ENCODE measurements at regions not wholly inside any gene's neighbourhood (a gene's known extent, or its start where the extent isn't known, plus 50 kb on each side); places are given as distances from the start of the nearest gene placed in this dataset.

DNA sequence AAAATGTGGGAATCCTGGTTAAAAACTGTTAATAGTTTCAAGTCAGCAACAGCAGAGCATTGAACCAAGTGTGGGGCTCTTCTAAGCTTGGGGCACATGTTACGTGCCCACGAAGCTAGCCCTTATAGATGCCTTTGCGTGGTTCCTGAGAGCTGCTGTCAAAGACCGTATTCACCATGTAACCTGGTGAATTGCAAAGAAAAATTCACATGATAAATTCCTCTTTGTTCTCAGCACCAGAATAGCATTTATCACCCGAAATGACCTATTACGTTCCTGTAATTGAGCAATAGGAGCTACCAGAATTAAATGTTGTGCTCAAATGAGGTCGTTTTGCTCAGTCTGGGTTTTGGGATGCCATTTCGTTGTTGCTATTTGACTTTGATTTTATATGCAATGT lies 202.6 kb upstream of the PRPS1L1 start:
- DNase-seq, result no peak
- Histone ChIP-seq H3K27me3 (no peaks in the 10 kb centered on the region), H3K36me3 (no peaks in the 10 kb centered on the region), H3K4me3 (no peak overlapping the region), H3K27ac (no peak overlapping the region), H3K9me3 (no peaks in the 10 kb centered on the region), H3K4me1 (peaks cover 0 to 3% (median 1%) of the 10 kb centered on the region in 4 donors)
- TF ChIP-seq EP300 (IDR thresholded peaks at IDR 0.05), result no peak
- TF ChIP-seq POLR2A (IDR thresholded peaks at IDR 0.05), result no peak
- TF ChIP-seq POLR2AphosphoS5 (IDR thresholded peaks at IDR 0.05), result no peak
- no peak for TF ChIP-seq CTCF (IDR thresholded peaks at IDR 0.05)
- WGBS, 2 donors, result 91% methylated on average over 8 of the region's 8 CpGs
- intact Hi-C loops (cut with DNase I), result no loop called here

DNA sequence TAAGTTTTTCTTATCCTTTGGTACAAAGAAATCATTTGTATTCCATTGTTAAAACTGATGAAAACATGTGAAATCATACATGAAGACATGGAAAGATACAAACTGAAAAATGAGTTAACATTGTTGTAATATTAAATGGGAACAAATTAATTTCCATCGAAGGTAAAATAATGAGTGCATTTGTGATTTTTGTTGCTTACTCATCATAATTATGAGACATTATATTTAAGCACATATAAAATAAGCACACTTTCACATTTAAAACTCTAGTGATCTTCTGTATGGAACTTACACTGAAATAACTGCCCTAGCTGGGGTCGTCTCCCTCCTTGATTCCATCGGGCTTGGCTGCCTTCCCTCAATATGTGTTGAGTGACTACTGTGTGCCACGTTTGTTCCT lies 204.2 kb upstream of the PRPS1L1 start:
- TF ChIP-seq POLR2A (IDR thresholded peaks at IDR 0.05) (no peak), POLR2AphosphoS5 (IDR thresholded peaks at IDR 0.05) (no peak), CTCF (IDR thresholded peaks at IDR 0.05) (no peak), EP300 (IDR thresholded peaks at IDR 0.05) (no peak)
- no peaks in the 10 kb centered on the region for H3K4me1 ChIP-seq
- DNase-seq, result no peak
- intact Hi-C loops (cut with DNase I), result no loop called here
- H3K27ac ChIP-seq, result no peak overlapping the region
- H3K4me3 ChIP-seq, result no peak overlapping the region
- H3K36me3 ChIP-seq, result no peaks in the 10 kb centered on the region
- no peaks in the 10 kb centered on the region for H3K9me3 ChIP-seq
- 72 to 87% methylated on average over 4 of the region's 4 CpGs for WGBS, 2 donors
- H3K27me3 ChIP-seq, result no peaks in the 10 kb centered on the region

- intact Hi-C loops (cut with DNase I), result no loop called here
- H3K4me3 ChIP-seq, result no peak overlapping the region
- H3K4me1 ChIP-seq, result peaks cover 0 to 6% (median 0%) of the 10 kb centered on the region in 4 donors
- DNase-seq, result no peak
- 93% methylated on average over 2 of the region's 2 CpGs for WGBS, 2 donors
- no peaks in the 10 kb centered on the region for H3K36me3 ChIP-seq
- H3K27ac ChIP-seq, result no peak overlapping the region
- H3K27me3 ChIP-seq, result no peaks in the 10 kb centered on the region
- no peak for TF ChIP-seq CTCF (IDR thresholded peaks at IDR 0.05)
- no peaks in the 10 kb centered on the region for H3K9me3 ChIP-seq
These were observed 206.9 kb upstream of the PRPS1L1 start for GRCh38 chr7:18234519-18234918.

DNA sequence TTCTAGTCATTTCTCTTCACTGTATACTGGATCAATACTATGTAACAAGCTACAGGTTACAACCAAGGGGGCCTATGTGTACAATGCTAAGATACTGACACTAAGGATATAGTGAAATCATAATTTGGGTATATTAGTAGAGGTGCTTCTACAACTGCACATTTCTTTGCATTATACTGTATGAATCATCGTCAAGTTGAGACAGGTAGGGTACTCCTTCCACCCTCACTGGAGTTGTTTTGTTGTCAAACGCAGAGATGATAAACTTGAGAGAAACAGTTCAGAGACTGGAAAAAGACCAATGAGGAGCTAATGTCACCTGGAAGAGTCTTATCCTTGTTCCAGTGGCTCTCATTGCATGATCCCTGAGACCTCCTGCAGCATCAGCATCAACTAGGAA lies 208.2 kb upstream of the PRPS1L1 start:
- H3K36me3 ChIP-seq, result no peaks in the 10 kb centered on the region
- H3K4me1 ChIP-seq, result peaks cover 0 to 12% (median 0%) of the 10 kb centered on the region in 4 donors
- no peak overlapping the region for H3K4me3 ChIP-seq
- H3K27me3 ChIP-seq, result no peaks in the 10 kb centered on the region
- no peak overlapping the region for H3K27ac ChIP-seq
- H3K9me3 ChIP-seq, result no peaks in the 10 kb centered on the region
- intact Hi-C loops (cut with DNase I), result no loop called here
- no peak for TF ChIP-seq POLR2AphosphoS5 (IDR thresholded peaks at IDR 0.05)
- no peak for TF ChIP-seq EP300 (IDR thresholded peaks at IDR 0.05)
- TF ChIP-seq CTCF (IDR thresholded peaks at IDR 0.05), result no peak
- TF ChIP-seq POLR2A (IDR thresholded peaks at IDR 0.05), result no peak
- no peak for DNase-seq
- 95 to 98% methylated on average over 2 of the region's 2 CpGs for WGBS, 2 donors

DNA sequence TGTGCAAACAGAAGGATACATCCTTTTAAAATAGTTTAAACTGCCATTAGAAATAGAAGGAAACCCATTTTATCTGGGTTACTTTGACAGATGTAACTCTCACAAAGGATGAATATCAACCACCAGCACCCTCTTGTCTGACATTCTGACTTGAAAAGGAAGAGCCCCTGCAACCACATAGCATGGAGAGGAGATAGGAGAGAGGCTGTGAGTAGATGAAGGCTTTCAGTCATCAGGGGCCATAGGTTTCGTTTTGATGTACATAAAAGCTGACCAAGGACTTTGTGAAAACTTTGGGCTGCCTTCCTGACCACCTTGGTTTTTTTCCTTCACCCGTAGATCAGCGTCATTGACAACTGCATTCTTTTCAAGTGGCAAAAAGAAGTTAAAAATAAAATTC lies 211.6 kb upstream of the PRPS1L1 start:
- H3K27ac ChIP-seq, result no peak overlapping the region
- no peak for DNase-seq
- no peaks in the 10 kb centered on the region for H3K27me3 ChIP-seq
- H3K36me3 ChIP-seq, result no peaks in the 10 kb centered on the region
- H3K4me1 ChIP-seq, result peaks cover 0 to 12% (median 0%) of the 10 kb centered on the region in 4 donors
- TF ChIP-seq POLR2AphosphoS5 (IDR thresholded peaks at IDR 0.05) (no peak), EP300 (IDR thresholded peaks at IDR 0.05) (no peak), POLR2A (IDR thresholded peaks at IDR 0.05) (no peak)
- WGBS, 2 donors, result 43 to 50% methylated on average over 3 of the region's 3 CpGs
- intact Hi-C loops (cut with DNase I), result no loop called here
- no peaks in the 10 kb centered on the region for H3K9me3 ChIP-seq
- H3K4me3 ChIP-seq, result no peak overlapping the region
